Gastrocnemius medialis (tissue), 4 donors: ENCODE measurements at regions not wholly inside any gene's neighbourhood (a gene's known extent, or its start where the extent isn't known, plus 50 kb on each side); places are given as distances from the start of the nearest gene placed in this dataset.

Source experiments
- ATAC-seq, 2 donors: fragments of 150-250 bp; one replicate each; pipeline ENCODE4 v1.9.1; 2016
- DNase-seq, 2 donors: peaks; one replicate each; pipeline ENCODE4 v3.0.0-alpha.2; 2019
- H3K27ac ChIP-seq, 4 donors: fragments of 200-600 bp; sonication (generic); 1 replicate in 1 of 4; 2 replicates in 3 of 4; pipeline ENCODE4 v1.5.1; 2016 to 2018; ENCODE audit warnings: mild to moderate bottlenecking in 2 of 4, moderate library complexity in 1 of 4
- H3K27me3 ChIP-seq, 3 donors: fragments of 200-600 bp; sonication (generic) in 2 of 3; 1 replicate in 1 of 3; 2 replicates in 2 of 3; pipeline versions ENCODE4 v1.5.1 to v1.6.0; 2016 to 2019; ENCODE audit warnings: mild to moderate bottlenecking in 1 of 3, moderate library complexity in 1 of 3
- H3K36me3 ChIP-seq, 2 donors: fragments of 200-600 bp; sonication (generic) in 1 of 2; one replicate each; pipeline ENCODE4 v1.5.1; 2017 to 2018
- H3K4me1 ChIP-seq, 2 donors: fragments of 200-600 bp; sonication (generic) in 1 of 2; one replicate each; pipeline ENCODE4 v1.5.1; 2016 to 2017; ENCODE audit warnings: mild to moderate bottlenecking in 2 of 2
- H3K4me3 ChIP-seq, 4 donors: fragments of 200-600 bp; sonication (generic) in 3 of 4; 1 replicate in 1 of 4; 2 replicates in 3 of 4; pipeline ENCODE4 v1.5.1; 2016 to 2019; ENCODE audit warnings: mild to moderate bottlenecking in 2 of 4
- H3K9me3 ChIP-seq, 3 donors: fragments of 200-600 bp; sonication (generic) in 2 of 3; 1 replicate in 1 of 3; 2 replicates in 2 of 3; pipeline ENCODE4 v1.5.1; 2016 to 2019
- CTCF ChIP-seq, 5 experiments: fragments of 450-650 bp in 3 of 5; fragments of 200-600 bp in 2 of 5; sonication (generic) in 2 of 5; IDR thresholded peaks in 4 of 5; conservative IDR thresholded peaks in 1 of 5; 1 replicate in 4 of 5; 2 replicates in 1 of 5; pipeline ENCODE4 v1.5.1; 2016 to 2019; ENCODE audit warnings: antibody characterized with exemption in 5 of 5, mild to moderate bottlenecking in 3 of 5, moderate library complexity in 3 of 5
- POLR2A ChIP-seq, 2 donors: fragments of 450-650 bp; IDR thresholded peaks; one replicate each; pipeline ENCODE4 v1.6.1; 2017; ENCODE audit warnings: antibody characterized with exemption in 2 of 2, mild to moderate bottlenecking in 2 of 2, moderate library complexity in 2 of 2
- in situ Hi-C, 4 donors: fragments of 200-750 bp; cut with MboI; loops; one replicate each; pipeline versions ENCODE4 v1.15.0 to v1.8.0; 2017; ENCODE audit warnings: low sequenced_read_pairs in 4 of 4
- intact Hi-C: fragments of 100-400 bp; cut with DNase I; formaldehyde crosslinking; loops from one replicate; pipeline ENCODE4 v1.15.1; 2023; ENCODE audit warnings: low total_unique reads

- Histone ChIP-seq H3K36me3 (no peaks in the 10 kb centered on the region), H3K27ac (no peak overlapping the region), H3K9me3 (no peaks in the 10 kb centered on the region), H3K4me3 (no peak overlapping the region), H3K4me1 (no peaks in the 10 kb centered on the region), H3K27me3 (no peaks in the 10 kb centered on the region)
- ATAC-seq = no peak
- in situ Hi-C loops (no loop called here), intact Hi-C loops (no loop called here)
- no peak for TF ChIP-seq CTCF (IDR thresholded peaks at IDR 0.05 in 4 of 5, conservative IDR thresholded peaks at IDR 0.05 in 1 of 5)
- TF ChIP-seq POLR2A (IDR thresholded peaks at IDR 0.05) = no peak
- no peak for DNase-seq
Observed at GRCh38 chr15:96029172-96029571, 301.3 kb upstream of the NR2F2 start.

GRCh38 chr15:96031426-96032110, 298.9 kb upstream of the NR2F2 start:
- DNase-seq = no peak
- in situ Hi-C loops (no loop called here), intact Hi-C loops (loop anchor here (2.0 kb wide), 1 partner anchor 47 kb away; no protein-coding TSS in a partner anchor)
- peaks cover 3 to 7% of the 10 kb centered on the region in 2 donors for H3K4me1 ChIP-seq
- no peak for ATAC-seq
- no peak overlapping the region for H3K27ac ChIP-seq
- no peak overlapping the region for H3K4me3 ChIP-seq
- no peaks in the 10 kb centered on the region for H3K9me3 ChIP-seq
- H3K36me3 ChIP-seq = no peaks in the 10 kb centered on the region
- no peaks in the 10 kb centered on the region for H3K27me3 ChIP-seq
- no peak for TF ChIP-seq POLR2A (IDR thresholded peaks at IDR 0.05)
- no peak for TF ChIP-seq CTCF (IDR thresholded peaks at IDR 0.05 in 4 of 5, conservative IDR thresholded peaks at IDR 0.05 in 1 of 5)

- TF ChIP-seq CTCF (IDR thresholded peaks at IDR 0.05 in 4 of 5, conservative IDR thresholded peaks at IDR 0.05 in 1 of 5) (no peak), POLR2A (IDR thresholded peaks at IDR 0.05) (no peak)
- peaks cover 7 to 14% of the 10 kb centered on the region in 2 donors for H3K4me1 ChIP-seq
- DNase-seq (peak in 1 of 2 donors; percentile 18), ATAC-seq (peak; percentile 54 to 74)
- in situ Hi-C loops (no loop called here), intact Hi-C loops (no loop called here)
- H3K27me3 ChIP-seq = no peaks in the 10 kb centered on the region
- H3K36me3 ChIP-seq = no peaks in the 10 kb centered on the region
- H3K9me3 ChIP-seq = no peaks in the 10 kb centered on the region
- H3K4me3 ChIP-seq = no peak overlapping the region
- no peak overlapping the region for H3K27ac ChIP-seq
Observed at GRCh38 chr15:96035091-96035490, 295.4 kb upstream of the NR2F2 start.

GRCh38 chr15:96035635-96036034, 294.9 kb upstream of the NR2F2 start:
- no peak for DNase-seq
- in situ Hi-C loops = no loop called here

More at GRCh38 chr15:96035635-96036034, 294.9 kb upstream of the NR2F2 start:
- Histone ChIP-seq H3K27ac (no peak overlapping the region), H3K4me3 (no peak overlapping the region), H3K4me1 (peaks cover 7 to 14% of the 10 kb centered on the region in 2 donors), H3K36me3 (no peaks in the 10 kb centered on the region), H3K9me3 (no peaks in the 10 kb centered on the region), H3K27me3 (no peaks in the 10 kb centered on the region)
- no peak for ATAC-seq
- intact Hi-C loops = no loop called here
- TF ChIP-seq POLR2A (IDR thresholded peaks at IDR 0.05) (no peak), CTCF (IDR thresholded peaks at IDR 0.05 in 4 of 5, conservative IDR thresholded peaks at IDR 0.05 in 1 of 5) (no peak)
